IPS-NIHi7 (cell line): ENCODE measurements at regions not wholly inside any gene's neighbourhood (a gene's known extent, or its start where the extent isn't known, plus 50 kb on each side); places are given as distances from the start of the nearest gene placed in this dataset.
"Not testable (repeated sequence)": the region's sequence is repeated elsewhere in the genome, so short reads cannot be mapped to it uniquely, and the experiment has no call there.

ENCODE experiments used
- DNase-seq: peaks from one replicate; pipeline ENCODE4 v3.0.0; 2012; ENCODE audit warnings: mixed read lengths; ENCODE audit errors: extremely low spot score

DNA sequence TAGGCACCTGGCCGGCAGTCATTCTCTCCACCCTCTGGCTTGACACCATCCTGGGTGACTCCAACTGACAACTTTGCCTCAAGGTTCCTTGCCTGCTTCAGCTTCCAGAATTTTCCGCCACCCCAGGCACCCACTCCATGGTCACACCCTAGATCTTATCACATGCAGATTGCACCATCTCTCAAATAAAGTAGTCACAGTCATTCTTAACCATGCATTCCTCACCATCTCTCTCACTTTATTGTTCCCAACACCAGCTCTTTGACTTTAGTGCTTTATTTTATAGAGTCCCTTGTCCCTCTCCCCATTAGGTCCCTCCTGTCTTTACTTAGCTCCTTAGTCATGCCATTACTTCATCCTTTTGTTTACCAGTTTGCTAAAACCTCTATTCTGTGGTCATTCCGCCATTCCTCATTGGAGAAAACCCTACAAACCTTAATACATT lies 351.7 kb downstream of the SPRY2 start:
- DNase-seq: no peak

DNA sequence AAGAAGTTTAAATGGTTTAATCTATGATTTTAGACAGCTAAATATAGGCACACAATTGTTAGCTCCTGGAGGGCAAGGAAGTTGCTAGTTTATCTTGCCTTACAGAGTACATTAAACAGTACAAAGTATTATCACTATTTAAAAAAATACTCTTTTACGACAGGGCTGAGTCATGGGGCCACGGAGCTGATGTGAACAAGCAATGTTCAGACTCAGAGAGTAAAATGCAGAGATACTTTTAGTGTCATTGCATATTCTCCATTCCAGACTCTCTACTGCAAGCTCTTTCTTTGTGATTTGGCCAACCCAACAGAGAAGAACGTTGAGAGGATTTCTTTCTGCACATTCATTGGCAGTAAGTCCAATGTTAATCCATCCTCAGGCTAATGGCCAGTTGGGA lies 352.4 kb downstream of the SPRY2 start:
- DNase-seq: no peak

DNA sequence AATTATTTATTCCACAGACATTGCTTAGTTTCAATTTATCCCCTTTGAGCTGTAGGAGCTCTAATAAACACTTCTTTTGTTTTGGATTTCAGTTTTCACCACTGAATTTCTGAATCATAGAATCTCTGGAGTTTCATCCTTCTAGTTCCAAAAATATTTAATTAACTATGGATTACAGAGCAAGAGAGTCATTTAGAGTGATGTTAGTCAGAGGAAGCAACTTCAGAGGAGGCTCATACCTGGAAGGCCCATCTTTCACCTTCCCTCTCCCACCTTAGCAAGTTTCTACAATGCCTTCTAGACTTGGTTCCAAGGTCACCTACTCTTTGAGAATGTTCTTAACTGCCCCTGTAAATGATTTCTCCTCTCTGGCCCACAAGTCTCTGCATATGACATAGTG lies 353.2 kb downstream of the SPRY2 start:
- no peak for DNase-seq

DNA sequence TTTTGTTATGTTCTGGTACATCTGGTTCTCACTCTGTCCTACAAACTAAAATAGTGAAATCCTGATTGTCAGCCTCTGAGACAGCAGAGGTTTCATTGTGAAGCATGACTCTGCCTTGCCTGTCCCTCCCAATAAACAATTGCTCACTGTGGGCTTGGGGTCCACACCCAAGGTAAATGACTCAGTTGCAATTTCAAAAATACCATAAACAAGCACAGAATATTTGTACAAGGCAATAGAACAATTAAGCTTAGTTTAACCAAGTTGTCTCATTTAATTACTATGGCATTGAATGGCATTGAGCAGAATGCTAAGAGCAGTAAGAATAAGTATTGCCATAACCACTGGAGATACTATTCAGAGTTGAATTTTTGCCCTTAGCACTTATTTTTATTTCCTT lies 353.6 kb downstream of the SPRY2 start:
- no peak for DNase-seq

DNA sequence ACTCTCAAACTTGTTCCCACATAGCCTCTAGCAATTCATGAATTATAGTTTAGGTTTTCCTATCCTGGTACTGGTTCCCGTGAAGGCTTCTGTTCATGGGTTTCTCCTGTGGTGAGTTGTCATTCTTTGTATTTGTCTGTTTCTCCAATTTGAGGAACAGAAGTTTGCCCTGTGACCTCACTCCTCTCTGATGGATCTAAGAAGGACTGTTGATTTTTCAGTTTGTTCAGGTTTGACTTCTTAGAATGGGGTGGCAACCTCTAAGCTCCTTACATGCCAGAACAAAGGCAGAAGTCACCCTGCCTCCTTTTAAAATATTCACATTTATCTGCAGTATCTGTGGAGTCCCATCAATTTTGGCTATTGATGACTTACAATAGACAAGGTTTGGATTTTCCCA lies 354.0 kb downstream of the SPRY2 start:
- no peak for DNase-seq

DNA sequence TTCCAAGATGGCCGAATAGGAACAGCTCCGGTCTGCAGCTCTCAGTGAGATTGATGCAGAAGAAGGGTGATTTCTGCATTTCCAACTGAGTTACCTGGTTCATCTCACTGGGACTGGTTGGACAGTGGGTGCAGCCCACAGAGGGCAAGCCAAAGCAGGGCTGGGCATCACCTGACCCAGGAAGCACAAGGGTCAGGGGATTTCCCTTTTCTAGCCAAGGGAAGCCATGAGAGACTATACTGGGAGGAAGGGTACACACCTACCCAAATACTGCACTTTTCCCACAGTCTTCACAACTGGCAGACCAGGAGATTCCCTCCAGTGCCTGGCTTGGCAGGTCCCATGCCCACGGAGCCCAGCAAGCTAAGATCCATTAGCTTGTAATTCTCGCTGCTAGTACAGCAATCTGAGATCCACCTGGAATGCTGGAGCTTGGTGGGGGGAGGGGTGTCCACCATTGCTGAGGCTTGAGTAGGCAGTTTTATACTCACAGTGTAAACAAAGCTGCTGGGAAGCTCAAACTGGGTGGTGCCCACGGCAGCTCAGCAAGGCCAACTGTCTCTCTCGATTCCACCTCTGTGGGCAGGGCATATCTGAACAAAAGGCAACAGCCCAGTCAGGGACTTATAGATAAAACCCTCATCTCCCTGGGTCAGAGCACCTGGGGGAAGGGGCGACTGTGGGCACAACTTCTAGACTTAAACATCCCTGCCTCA lies 365.8 kb downstream of the SPRY2 start:
- DNase-seq: not testable (repeated sequence)

DNA sequence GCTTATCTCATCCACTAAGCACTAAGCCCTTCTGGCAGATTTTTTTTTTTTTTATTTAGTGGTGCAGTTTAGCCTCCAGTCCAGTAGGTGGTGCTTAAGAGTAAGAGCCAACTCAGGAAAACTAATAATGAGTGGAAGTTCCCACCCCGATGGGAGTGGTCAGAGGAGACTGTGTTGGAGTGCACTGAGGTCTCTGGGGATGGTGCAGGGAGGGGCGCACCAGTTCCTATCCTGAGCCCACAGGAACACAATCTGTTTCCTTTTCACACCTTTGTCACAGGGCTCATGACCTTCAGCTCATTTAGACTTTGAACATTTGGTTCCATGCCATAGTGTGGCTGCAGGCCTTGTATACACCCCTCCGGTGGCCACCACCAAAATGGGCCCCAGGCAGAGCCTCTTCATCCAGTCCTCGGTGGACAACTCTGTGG lies 367.4 kb downstream of the SPRY2 start:
- no peak for DNase-seq

DNA sequence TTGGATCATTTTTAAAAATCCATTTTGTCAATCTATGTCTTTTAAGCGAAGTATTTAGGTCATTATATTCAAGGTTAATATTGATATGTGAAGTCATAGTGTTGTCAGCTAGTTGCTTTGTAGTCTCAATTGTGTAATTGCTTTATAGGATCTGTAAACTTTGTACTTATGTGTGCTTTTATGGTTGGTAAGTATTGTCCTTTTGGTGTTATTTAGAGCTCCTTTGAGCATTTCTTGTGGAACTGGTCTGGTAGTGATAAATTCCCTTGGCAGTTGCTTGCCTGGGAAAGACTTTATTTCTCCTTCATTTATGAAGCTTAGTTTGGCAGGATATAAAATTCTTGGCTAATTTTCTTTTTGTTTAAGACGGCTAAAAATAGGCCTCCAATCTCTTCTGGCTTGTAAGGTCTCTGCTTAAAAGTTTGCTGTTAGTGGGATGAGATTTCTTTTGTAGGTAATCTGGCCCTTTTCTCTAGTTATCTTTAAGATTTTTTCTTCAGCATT lies 368.8 kb downstream of the SPRY2 start:
- no peak for DNase-seq

DNA sequence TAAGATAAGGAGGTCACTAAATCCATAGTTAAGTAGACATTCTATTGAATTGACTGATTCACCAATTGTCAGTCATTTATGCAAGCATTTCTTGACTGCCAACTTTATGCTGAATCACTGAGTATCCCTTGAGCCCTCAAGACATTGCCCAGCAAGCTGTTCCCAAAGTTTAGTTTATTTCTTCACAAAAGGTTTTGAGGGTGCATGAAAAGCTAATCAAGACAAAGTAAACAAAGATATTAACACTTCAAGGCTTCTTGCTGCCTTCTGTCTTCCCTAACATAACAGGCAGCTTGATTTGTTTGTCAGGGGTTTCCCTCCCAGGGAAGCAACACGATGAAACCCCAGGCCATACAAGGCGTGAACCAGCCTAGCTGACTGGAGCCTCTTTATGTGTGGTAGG lies 374.4 kb downstream of the SPRY2 start:
- DNase-seq: peak; percentile 71

DNA sequence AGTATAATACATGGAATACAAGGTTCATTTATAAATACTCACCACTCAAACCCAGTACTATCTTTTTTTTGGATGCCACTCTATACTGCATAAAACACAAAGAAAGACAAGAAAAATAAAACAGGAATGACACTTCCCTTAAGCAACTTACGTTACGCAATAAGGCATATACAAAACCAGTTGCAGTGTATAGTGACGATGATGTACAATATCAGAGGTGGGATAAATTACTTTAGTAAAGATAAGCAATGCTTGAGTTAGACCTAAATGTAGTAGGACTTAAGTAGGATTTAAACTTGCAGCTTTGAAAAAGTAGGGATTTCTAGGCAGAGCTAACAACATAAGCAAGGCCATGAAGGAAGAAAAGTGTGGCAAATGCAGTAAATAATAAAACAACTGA lies 374.9 kb downstream of the SPRY2 start:
- no peak for DNase-seq

DNA sequence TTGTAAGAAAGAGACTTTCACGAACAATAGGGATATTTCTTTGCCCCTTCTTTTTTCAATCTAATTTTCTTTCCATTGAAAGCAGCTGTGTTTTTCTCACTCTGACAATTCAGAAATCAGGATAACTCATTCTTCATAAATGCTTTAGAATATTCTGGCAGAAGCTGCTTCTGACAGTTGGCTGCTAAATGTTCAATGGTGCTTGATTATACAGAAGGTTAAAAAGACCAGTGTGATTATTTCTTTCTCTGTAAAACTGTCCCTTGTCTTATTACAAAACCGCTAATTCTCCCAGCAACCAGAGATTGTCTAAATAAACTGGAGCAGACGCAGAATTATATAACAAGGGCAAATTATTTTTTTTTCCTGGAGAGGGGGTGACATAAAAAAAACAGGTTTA lies 394.4 kb downstream of the SPRY2 start:
- DNase-seq: no peak

DNA sequence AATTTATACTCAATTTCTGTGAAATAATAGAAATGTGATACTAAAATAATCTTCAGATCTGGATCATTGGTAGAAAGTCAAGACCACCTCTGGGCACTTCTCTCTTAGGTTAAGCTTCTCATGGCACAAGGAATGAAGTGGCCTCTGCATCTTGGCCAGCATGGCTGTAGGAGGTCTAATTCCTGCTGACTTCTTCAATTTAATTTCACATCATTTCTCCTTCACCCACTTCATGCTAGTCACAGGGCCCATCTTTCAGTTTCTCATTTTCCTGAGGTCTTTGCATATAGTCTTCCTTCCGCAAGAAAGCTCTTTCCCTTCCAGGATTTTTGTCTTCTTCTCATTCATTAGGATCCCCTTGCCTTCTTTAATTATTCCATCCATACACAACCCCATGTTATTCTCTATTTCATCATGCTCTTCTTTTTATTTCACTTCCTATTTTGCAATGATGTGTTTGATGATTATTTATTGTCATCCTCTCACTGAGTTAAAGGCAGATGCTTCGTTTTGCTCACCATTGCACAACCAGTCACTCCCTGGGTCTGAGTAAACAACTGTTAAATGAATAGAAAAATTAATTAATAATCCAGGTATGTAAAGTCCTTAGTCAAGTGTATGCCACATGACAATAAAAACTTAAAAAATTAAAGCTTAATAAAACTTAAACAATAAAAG lies 397.4 kb downstream of the SPRY2 start:
- no peak for DNase-seq

DNA sequence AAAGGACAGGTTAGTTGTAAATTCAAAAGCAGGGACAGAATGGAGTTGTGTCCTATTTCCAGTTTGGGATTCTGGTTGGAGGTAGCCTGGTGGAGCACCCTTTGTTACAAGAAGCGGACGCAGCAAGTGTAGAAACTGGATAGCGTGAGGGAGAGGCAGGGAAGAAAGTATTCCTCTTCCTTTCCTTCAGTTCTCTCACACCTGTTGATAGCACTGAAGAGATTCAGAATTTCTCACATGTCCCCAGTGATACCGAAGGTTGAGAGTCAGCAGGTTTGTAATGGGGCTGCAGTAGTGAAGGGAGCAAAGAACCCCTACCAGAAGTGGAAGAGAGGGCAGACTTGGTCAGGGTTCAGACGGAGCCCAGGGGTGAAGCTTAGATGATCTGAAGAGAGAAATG lies 399.2 kb downstream of the SPRY2 start:
- no peak for DNase-seq

DNA sequence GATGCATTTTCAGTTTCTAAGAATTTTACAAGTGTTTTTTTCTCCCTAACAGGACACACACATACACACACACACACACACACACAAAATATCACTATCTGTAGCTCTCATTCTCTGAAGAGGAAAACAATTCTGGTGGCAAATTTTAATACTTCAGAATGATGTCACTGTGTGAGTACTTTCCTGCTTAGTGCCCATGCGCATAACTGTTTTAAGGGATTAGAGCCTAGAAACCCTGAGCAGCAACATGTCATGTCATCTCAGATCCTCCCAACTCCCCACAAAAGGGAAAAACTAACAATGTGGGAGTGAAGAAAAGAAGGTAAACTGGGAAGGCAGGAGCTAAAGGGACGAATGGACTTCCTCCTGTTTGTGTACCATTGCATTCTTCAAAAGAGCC lies 401.2 kb downstream of the SPRY2 start:
- no peak for DNase-seq

DNA sequence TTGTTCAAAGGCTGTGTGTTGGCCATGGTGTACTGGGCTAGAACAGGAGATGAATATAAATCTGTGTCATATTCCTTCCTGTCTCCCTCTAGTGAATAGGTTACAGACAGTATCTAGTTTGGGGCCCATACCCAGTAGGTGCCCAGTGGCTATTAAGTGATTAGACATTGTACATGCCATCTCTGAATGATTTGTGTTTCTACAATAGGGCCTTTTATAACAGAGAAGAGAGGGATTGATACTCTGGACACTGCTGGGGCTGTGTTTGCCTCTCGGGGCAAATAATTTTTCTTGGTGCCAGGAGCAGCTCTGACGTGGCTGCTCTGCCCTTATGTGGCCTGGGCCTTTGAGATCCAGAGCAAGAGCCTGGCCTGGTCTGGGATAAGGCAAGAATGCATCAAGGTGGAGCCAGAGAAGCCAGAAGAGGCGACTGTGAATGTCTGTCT lies 403.1 kb downstream of the SPRY2 start:
- no peak for DNase-seq

DNA sequence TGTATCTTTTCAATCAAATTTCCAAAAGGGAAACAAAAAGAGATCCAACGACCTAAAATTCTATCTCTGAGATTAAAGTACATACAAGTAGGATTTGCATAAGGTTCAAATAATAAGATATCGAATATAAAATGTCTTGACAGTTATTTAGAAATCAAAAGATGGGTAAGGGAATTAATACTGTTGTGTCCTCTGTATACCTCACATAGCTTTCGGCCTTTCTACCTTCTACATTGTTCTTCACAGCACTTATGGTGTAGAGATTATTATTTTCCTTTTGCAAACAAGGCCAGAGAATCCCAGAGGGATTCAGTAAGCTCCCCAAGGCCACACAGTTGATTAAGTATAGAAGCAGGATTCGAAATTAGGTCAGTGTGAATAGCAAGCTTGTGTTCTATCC lies 403.6 kb downstream of the SPRY2 start:
- DNase-seq: no peak

DNA sequence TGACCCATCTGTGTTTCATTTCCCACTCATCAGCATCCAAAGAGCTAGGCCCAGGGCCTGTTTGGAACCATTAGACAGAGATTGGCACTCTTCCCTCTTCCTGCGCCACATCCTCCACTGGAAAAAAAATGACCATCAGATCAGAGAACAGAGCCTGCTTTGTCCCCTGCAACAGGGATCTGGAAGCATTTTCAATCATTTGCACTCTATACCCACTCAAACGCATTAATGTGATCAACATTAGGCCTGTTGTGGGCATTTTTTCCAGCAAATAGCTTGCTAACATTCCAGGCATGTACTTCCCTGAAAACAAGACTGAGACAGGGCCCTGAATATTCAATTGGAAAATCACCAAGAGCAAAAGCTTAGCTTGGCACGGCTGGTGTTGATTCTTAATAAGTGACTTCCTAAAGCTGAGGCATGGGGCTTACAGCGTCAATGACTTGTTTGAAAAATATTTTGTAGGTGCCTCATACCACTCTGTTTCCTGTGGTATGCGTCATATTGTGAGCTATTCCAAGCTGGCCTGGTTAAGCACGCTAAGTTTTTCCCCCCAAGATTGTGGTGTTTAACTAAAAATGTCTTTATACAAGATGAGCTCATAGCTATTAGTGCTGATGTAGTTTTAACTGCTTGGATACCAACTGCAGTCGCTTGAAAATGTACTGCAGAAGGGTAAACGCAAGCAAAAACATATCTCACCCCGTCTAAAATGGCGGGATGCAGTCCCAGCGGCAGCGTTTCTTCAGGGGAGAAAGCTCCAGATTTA lies 404.4 kb downstream of the SPRY2 start:
- no peak for DNase-seq

DNA sequence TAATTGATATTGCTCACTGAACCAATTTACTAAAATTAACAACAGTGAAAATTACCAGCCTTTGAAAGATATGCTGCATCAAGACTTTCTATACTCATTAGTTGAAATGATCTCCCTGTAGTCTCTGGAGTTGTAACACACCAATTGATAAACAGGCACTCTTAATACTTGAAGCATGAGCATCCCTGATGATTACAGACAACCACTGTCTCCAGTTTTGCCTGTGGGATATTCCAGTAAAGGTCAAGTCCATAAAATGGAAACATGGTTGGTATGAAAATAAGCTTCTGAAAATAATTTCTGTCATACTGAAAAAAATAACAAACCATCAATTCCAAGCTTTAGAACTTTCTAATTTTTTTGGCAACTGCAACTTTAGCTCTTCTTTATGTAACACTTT lies 405.8 kb downstream of the SPRY2 start:
- no peak for DNase-seq

DNA sequence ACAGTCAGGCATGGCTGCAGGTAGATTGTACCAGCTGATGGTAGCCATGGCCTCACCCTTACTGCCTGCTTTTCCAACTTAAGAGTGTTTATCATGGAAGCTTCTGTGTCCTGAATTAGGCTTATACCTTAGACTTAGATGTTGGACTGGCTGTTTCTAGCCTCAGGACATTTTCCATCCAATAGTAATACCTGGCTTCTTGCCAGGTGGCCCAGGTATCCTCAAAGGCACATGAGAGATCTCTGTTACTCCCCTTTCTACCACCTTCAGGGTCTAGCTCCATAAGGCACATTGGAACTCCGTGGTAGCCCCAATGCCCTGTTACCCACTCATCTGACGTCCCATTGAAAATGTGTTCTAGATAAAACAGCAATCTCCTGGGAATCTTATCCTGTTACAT lies 407.5 kb downstream of the SPRY2 start:
- DNase-seq: no peak

DNA sequence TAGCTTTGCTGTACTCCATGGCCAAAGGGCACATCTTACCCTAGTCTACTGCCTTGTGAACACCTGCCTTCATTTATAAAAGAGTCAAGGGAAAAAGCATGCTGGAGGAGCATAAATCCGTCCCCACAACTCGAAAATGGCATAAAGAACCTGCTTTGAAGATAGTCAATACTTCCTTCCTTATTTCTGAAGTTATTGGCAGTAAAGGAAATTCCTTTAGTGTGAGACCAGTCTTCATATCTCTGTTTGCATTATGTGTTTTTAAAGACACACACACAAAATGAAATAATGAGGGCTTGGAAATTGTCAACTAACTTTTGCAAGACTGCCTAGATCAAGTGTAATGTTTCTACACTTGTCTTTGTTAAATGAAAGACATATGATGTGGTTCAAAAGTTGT lies 408.4 kb downstream of the SPRY2 start:
- no peak for DNase-seq

DNA sequence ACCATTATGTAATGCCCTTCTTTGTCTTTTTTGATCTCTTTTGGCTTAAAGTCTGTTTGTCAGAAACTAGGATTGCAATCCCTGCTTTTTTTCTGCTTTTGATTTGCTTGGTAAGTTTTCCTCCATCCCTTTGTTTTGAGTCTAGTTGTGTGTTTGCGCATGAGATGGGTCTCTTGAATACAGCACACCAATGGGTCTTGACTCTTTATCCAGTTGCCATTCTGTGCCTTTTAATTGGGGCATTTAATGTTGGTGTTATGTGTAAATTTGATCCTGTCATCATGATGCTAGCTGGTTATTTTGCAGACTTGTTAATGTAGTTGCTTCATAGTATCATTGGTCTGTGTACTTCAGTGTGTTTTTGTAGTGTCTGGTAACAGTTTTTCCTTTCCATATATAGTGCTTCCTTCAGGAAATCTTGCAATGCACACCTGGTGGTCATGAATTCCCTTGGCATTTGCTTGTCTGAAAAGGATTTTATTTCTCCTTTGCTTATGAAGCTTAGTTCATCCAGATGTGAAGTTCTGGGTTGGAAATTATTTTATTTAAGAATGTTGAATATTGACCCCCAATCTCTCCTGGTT lies 416.9 kb downstream of the SPRY2 start:
- not testable (repeated sequence) for DNase-seq

DNA sequence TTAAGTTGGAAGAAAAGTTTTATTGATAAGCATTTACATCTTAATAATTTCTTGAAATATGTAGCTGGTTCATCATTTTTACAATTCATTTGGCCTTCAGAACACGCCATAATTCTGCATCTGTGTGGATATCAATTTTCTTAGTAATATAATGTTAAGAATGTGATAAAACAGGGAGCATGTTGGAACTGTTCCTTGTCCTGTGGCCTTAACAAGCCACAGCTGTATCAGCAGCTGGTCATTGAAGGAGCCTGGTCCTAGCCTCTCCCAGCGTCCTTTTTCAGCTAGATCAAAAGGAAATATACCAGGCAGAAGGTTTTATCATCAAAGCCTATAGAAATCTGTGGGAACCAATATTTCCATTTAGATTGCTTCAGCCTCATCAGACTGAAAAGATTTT lies 421.8 kb downstream of the SPRY2 start:
- no peak for DNase-seq
